ENCODE measurements at regions not wholly inside any gene's neighbourhood (a gene's known extent, or its start where the extent isn't known, plus 50 kb on each side); places are given as distances from the start of the nearest gene placed in this dataset.

DNA sequence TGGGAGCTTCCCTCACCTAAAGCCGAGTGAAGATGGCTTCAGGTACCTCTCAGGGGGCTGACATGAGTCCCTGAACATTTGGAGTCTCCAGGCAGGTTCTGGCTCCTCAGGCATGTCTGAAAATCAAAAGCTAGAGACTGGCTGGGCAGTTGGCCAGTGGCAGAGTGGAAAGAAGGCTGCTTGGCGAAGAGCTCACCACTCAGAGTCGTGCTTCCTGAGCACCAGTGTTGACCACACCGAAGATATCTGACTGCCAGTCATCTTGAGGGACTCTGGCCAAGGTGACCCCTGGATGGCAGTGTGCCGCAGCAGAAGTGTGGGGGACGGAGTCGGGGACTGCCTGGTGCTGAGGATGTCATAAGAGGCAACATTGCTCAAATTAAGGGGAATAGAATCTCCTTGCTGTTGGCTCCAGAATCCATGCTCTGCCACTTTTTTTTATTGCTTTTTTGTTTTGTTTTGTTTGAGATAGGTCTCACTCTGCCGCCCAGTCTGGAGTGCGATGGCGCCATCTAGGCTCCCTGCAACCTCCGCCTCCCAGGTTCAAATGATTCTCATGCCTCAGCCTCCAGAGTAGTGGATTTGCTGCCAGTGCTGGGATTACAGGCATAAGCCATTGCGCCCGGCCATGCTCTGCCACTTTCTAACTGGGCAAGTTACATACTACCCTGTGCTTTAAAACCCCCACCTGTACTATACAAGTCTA, 172.5 kb upstream of the GATB start:
- TF ChIP-seq GLIS3 (CRISPR knock-in tag; IDR thresholded peaks at IDR 0.05) (no peak), SNAI2 (CRISPR knock-in tag; IDR thresholded peaks at IDR 0.05) (no peak), BACH2 (CRISPR knock-in tag; IDR thresholded peaks at IDR 0.05; ENCODE audit: borderline replicate concordance) (no peak), CSRNP3 (CRISPR knock-in tag; IDR thresholded peaks at IDR 0.05) (no peak), ESRRG (CRISPR knock-in tag; IDR thresholded peaks at IDR 0.05) (no peak), PATZ1 (CRISPR knock-in tag; IDR thresholded peaks at IDR 0.05; ENCODE audit: borderline replicate concordance) (no peak), ZNF8 (CRISPR knock-in tag; IDR thresholded peaks at IDR 0.05) (no peak), ZFP3 (CRISPR knock-in tag; IDR thresholded peaks at IDR 0.05) (no peak)
- no peak for ATAC-seq

DNA sequence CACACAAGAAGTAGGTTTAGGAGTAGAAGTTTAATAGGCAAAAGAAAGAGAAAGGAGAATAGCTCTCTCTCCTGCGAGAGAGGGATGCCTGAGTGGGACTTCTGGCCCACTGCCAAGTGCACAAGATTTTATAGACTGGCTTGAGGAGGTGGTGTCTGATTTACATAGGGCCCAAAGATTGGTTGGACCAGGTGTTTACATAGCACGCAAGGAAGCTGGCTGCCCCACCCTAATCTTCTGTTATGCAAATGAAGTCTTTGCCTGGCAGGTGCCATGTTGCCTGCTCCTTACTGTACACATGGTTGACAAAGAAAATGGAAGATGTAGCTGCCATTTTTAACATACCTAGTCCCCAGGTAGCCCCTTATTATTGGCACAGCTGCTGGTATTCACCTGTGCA, 170.8 kb upstream of the GATB start:
- no peak for ATAC-seq
- TF ChIP-seq CSDC2 (CRISPR knock-in tag; IDR thresholded peaks at IDR 0.05) (no peak), TCF4 (CRISPR knock-in tag; IDR thresholded peaks at IDR 0.05; ENCODE audit: borderline replicate concordance) (no peak), SNAI2 (CRISPR knock-in tag; IDR thresholded peaks at IDR 0.05) (no peak), CSRNP3 (CRISPR knock-in tag; IDR thresholded peaks at IDR 0.05) (no peak), ARNTL (CRISPR knock-in tag; IDR thresholded peaks at IDR 0.05; ENCODE audit: borderline replicate concordance, low read depth) (no peak), ZC3H10 (CRISPR knock-in tag; IDR thresholded peaks at IDR 0.05) (no peak), PATZ1 (CRISPR knock-in tag; IDR thresholded peaks at IDR 0.05; ENCODE audit: borderline replicate concordance) (no peak), ZFP3 (CRISPR knock-in tag; IDR thresholded peaks at IDR 0.05) (no peak), ZNF565 (CRISPR knock-in tag; conservative IDR thresholded peaks at IDR 0.05; ENCODE audit: low read depth) (no peak), ZFP30 (CRISPR knock-in tag; IDR thresholded peaks at IDR 0.05) (no peak), RARB (CRISPR knock-in tag; IDR thresholded peaks at IDR 0.05) (no peak), ESRRG (CRISPR knock-in tag; IDR thresholded peaks at IDR 0.05) (no peak), TOX (CRISPR knock-in tag; IDR thresholded peaks at IDR 0.05; ENCODE audit: borderline replicate concordance) (no peak), ZNF8 (CRISPR knock-in tag; IDR thresholded peaks at IDR 0.05) (no peak)
- TF ChIP-seq, protein P1, sequence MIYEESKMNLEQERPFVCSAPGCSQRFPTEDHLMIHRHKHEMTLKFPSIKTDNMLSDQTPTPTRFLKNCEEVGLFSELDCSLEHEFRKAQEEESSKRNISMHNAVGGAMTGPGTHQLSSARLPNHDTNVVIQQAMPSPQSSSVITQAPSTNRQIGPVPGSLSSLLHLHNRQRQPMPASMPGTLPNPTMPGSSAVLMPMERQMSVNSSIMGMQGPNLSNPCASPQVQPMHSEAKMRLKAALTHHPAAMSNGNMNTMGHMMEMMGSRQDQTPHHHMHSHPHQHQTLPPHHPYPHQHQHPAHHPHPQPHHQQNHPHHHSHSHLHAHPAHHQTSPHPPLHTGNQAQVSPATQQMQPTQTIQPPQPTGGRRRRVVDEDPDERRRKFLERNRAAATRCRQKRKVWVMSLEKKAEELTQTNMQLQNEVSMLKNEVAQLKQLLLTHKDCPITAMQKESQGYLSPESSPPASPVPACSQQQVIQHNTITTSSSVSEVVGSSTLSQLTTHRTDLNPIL (CRISPR knock-in tag; IDR thresholded peaks at IDR 0.05; ENCODE audit: low read depth) = no peak

- no peak for ATAC-seq
- TF ChIP-seq, protein P2, sequence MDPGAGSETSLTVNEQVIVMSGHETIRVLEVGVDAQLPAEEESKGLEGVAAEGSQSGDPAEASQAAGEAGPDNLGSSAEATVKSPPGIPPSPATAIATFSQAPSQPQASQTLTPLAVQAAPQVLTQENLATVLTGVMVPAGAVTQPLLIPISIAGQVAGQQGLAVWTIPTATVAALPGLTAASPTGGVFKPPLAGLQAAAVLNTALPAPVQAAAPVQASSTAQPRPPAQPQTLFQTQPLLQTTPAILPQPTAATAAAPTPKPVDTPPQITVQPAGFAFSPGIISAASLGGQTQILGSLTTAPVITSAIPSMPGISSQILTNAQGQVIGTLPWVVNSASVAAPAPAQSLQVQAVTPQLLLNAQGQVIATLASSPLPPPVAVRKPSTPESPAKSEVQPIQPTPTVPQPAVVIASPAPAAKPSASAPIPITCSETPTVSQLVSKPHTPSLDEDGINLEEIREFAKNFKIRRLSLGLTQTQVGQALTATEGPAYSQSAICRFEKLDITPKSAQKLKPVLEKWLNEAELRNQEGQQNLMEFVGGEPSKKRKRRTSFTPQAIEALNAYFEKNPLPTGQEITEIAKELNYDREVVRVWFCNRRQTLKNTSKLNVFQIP (CRISPR knock-in tag; IDR thresholded peaks at IDR 0.05; ENCODE audit: borderline replicate concordance, low read depth) = no peak
- TF ChIP-seq PPARA (CRISPR knock-in tag; IDR thresholded peaks at IDR 0.05; ENCODE audit: borderline replicate concordance) (no peak), ZFP3 (CRISPR knock-in tag; IDR thresholded peaks at IDR 0.05) (no peak), CSDC2 (CRISPR knock-in tag; IDR thresholded peaks at IDR 0.05) (no peak), SNAI2 (CRISPR knock-in tag; IDR thresholded peaks at IDR 0.05) (no peak), BACH2 (CRISPR knock-in tag; IDR thresholded peaks at IDR 0.05; ENCODE audit: borderline replicate concordance) (no peak), ZFP30 (CRISPR knock-in tag; IDR thresholded peaks at IDR 0.05) (no peak), ZC3H10 (CRISPR knock-in tag; IDR thresholded peaks at IDR 0.05) (no peak), ISL1 (CRISPR knock-in tag; IDR thresholded peaks at IDR 0.05) (no peak), TSHZ2 (CRISPR knock-in tag; IDR thresholded peaks at IDR 0.05) (no peak), ESRRG (CRISPR knock-in tag; IDR thresholded peaks at IDR 0.05) (no peak), ZNF565 (CRISPR knock-in tag; conservative IDR thresholded peaks at IDR 0.05; ENCODE audit: low read depth) (no peak), ARNTL (CRISPR knock-in tag; IDR thresholded peaks at IDR 0.05; ENCODE audit: borderline replicate concordance, low read depth) (no peak), TOX (CRISPR knock-in tag; IDR thresholded peaks at IDR 0.05; ENCODE audit: borderline replicate concordance) (no peak), OSR1 (CRISPR knock-in tag; IDR thresholded peaks at IDR 0.05) (no peak)
- TF ChIP-seq, protein P1 (CRISPR knock-in tag; IDR thresholded peaks at IDR 0.05; ENCODE audit: low read depth) = no peak
Measured at GRCh38 chr4:151930372-151930771, 169.6 kb upstream of the GATB start.
